HepG2 (cell line): ENCODE measurements at regions not wholly inside any gene's neighbourhood (a gene's known extent, or its start where the extent isn't known, plus 50 kb on each side); places are given as distances from the start of the nearest gene placed in this dataset.

Source experiments
- CHD2 ChIP-seq: IDR thresholded peaks from 2 replicates; pipeline ENCODE4 v1.6.1; 2011; ENCODE audit warnings: low read depth, low read length, improper control_type of control experiment
- DR1 ChIP-seq: sonication (generic); formaldehyde crosslinking; IDR thresholded peaks from 2 replicates; pipeline ENCODE4 v1.8.0; 2021; ENCODE audit warnings: mild to moderate bottlenecking, missing genetic modification reagents, inconsistent platforms
- HNRNPLL ChIP-seq: fragments of 200-400 bp; formaldehyde crosslinking; IDR thresholded peaks from 2 replicates; pipeline ENCODE4 v1.6.1; 2017; ENCODE audit warnings: mild to moderate bottlenecking, low read depth, low read length; ENCODE audit not compliant: poor library complexity, severe bottlenecking
- KDM1A ChIP-seq: IDR thresholded peaks from 2 replicates; pipeline ENCODE4 v1.6.1; 2016; ENCODE audit warnings: missing compliant biosample characterization
- POLR2A ChIP-seq, 2 experiments: IDR thresholded peaks; 2 replicates each; pipeline ENCODE4 v1.6.1; 2011; ENCODE audit warnings: low read depth in 2 of 2, low read length in 2 of 2, mild to moderate bottlenecking in 1 of 2, moderate library complexity in 1 of 2; ENCODE audit not compliant: insufficient read depth in 1 of 2
- RNF2 ChIP-seq: fragments of 450-650 bp; conservative IDR thresholded peaks from 2 replicates; pipeline ENCODE4 v1.6.1; 2016; ENCODE audit warnings: low read depth
- SIN3B ChIP-seq: fragments of 150-350 bp; IDR thresholded peaks from 2 replicates; pipeline ENCODE4 v1.6.1; 2014; ENCODE audit warnings: low read length
- SP4 ChIP-seq: sonication (generic); formaldehyde crosslinking; IDR thresholded peaks from 2 replicates; pipeline ENCODE4 v1.8.1; 2023; ENCODE audit warnings: mild to moderate bottlenecking, missing genetic modification reagents
- ZFP90 ChIP-seq: sonication (generic); formaldehyde crosslinking; IDR thresholded peaks from 2 replicates; pipeline ENCODE4 v1.8.0; 2022; ENCODE audit warnings: missing genetic modification reagents, mild to moderate bottlenecking, inconsistent platforms, borderline replicate concordance
- ZNF121 ChIP-seq: sonication (generic); formaldehyde crosslinking; IDR thresholded peaks from 2 replicates; pipeline ENCODE4 v1.5.0; 2020; ENCODE audit warnings: mild to moderate bottlenecking, missing genetic modification reagents
- TF ChIP-seq, protein P1 (sequence below), 2 experiments: sonication (generic) in 1 of 2; formaldehyde crosslinking in 1 of 2; IDR thresholded peaks; 2 replicates each; pipeline versions ENCODE4 v1.5.1 to v1.6.1; 2011 to 2020; ENCODE audit warnings: borderline replicate concordance in 1 of 2, low read depth in 1 of 2, low read length in 1 of 2, mild to moderate bottlenecking in 1 of 2, missing genetic modification reagents in 1 of 2, moderate library complexity in 1 of 2
- TF ChIP-seq, protein P2 (sequence below): sonication (generic); formaldehyde crosslinking; IDR thresholded peaks from 2 replicates; pipeline ENCODE4 v1.5.0; 2020; ENCODE audit warnings: missing genetic modification reagents, mild to moderate bottlenecking, borderline replicate concordance

- TF ChIP-seq, protein P1, sequence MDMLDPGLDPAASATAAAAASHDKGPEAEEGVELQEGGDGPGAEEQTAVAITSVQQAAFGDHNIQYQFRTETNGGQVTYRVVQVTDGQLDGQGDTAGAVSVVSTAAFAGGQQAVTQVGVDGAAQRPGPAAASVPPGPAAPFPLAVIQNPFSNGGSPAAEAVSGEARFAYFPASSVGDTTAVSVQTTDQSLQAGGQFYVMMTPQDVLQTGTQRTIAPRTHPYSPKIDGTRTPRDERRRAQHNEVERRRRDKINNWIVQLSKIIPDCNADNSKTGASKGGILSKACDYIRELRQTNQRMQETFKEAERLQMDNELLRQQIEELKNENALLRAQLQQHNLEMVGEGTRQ (IDR thresholded peaks at IDR 0.05; ENCODE audit: low read depth, low read length) = no peak
- TF ChIP-seq, protein P1 (CRISPR knock-in tag; IDR thresholded peaks at IDR 0.05; ENCODE audit: borderline replicate concordance) = no peak
- TF ChIP-seq SP4 (CRISPR knock-in tag) (no peak), KDM1A (CRISPR knock-in tag) (no peak), ZFP90 (CRISPR knock-in tag) (no peak), DR1 (CRISPR knock-in tag) (no peak), CHD2 (no peak), SIN3B (no peak), POLR2A (IDR thresholded peaks at IDR 0.05; ENCODE audit: insufficient read depth in 1 of 2, low read depth in 2 of 2, low read length in 2 of 2) (no peak), ZNF121 (CRISPR knock-in tag) (no peak), HNRNPLL (no peak), RNF2 (no peak)
- TF ChIP-seq, protein P2, sequence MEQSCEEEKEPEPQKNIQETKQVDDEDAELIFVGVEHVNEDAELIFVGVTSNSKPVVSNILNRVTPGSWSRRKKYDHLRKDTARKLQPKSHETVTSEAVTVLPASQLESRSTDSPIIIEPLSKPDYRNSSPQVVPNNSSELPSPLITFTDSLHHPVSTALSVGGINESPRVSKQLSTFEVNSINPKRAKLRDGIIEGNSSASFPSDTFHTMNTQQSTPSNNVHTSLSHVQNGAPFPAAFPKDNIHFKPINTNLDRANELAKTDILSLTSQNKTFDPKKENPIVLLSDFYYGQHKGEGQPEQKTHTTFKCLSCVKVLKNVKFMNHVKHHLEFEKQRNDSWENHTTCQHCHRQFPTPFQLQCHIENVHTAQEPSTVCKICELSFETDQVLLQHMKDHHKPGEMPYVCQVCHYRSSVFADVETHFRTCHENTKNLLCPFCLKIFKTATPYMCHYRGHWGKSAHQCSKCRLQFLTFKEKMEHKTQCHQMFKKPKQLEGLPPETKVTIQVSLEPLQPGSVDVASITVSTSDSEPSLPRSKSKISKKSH (CRISPR knock-in tag) = no peak
These were observed 236.0 kb downstream of the UTP18 start for GRCh38 chr17:51496378-51496777.
